NCI-H2029 treated with DMSO at 0.1 percent for 48 hours (cell line): ENCODE measurements at regions not wholly inside any gene's neighbourhood (a gene's known extent, or its start where the extent isn't known, plus 50 kb on each side); places are given as distances from the start of the nearest gene placed in this dataset.

Source experiments
- DNase-seq: peaks from one replicate; lab custom pipeline; 2025; lab: John Stamatoyannopoulos, UW

DNA sequence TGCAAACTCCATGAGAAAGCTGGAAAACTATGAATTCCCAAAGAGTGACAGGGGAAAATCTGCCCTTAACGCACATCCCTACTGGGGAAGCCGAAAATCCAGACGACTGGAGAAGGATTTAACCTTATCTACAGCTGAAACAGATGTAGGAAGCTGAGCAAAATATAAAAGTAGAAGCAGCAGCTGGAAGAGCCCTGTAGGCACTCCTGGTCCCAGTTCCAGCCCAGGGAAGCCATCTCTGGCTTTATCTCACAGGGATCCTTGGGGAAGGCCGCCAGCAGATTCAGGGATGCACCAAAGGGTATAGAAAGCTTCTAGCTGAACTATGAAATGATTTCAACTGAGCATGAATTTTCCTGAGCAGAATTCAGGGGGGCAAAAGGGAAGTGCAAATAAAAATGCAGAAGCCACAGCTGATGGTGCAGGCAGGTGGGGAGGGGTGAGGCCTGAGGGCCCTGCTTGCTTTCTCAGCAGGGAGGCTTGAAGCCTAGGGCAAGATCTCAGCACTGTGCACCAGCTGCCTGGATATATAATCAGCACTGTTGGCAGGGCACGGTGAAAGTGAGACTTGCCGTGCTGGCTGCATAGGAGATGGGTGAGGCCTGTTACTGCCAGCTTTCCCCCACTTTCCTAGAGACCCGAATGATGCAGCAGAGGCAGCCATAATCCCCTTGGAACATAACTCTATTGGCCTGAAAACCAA, 2019.5 kb upstream of the NUDT12 start:
- DNase-seq, result no peak

- no peak for DNase-seq
Measured at GRCh38 chr5:105573575-105573974, 2011.0 kb upstream of the NUDT12 start.

DNA sequence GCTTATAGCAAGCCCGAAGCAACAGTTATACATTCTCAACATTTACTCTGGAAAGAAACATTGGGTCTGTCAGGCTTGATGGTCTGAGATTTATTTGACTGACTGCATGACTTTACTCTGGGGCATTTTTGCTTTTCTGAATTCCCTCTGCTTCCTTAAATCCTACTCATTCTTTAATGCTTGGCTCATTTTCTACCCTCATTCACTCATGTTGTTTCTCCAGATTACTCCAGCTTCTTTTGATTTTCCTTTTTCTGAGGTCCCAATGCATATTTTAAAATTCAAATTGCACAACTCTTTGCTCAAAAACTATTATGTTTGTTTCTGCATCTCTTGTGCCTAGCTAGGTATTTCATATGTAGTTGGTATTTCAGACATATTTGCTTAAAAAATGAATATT, 2002.9 kb upstream of the NUDT12 start:
- DNase-seq, result no peak

DNA sequence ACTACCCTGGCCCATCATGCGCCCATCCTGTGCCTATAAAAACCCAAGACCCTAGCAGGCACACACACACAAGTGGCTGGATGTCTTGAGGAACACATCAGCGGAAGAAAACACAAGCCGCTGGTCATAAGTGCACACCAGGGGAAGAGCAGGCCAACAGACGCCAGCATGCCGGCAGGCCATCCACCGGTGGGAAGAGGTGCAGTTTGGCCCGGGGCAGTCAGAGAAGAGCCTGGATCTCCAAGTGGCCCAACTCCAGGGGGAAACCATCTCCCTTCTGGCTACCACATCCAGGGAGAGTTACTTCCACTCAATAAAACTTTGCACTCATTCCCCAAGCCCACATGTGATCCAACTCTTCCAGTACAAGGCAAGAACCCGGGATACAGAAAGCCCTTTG, 2001.3 kb upstream of the NUDT12 start:
- no peak for DNase-seq

GRCh38 chr5:105554568-105555169, 1992.1 kb upstream of the NUDT12 start:
- DNase-seq, result no peak

- DNase-seq, result no peak
Measured at GRCh38 chr5:105544300-105544699, 1981.7 kb upstream of the NUDT12 start.

DNA sequence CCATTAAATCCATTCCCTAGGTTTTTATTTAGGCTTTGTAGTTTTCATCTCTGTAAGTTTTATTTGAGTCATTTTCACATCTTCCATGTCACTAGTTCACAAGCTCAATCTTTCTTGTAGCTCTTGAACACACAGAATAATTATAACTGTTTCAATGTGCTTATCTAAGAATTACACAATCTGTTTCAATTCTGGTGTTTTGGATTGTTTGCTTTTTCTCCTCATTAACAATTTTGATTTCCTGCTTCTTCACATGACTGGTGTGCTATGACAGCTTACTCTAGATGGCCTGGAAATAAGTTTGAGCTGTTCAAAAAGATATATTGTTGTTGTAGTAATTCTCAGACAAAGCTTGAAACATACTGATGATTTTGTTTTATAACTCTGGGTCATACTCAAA, 1974.1 kb upstream of the NUDT12 start:
- no peak for DNase-seq

GRCh38 chr5:105530716-105531261, 1968.2 kb upstream of the NUDT12 start:
- DNase-seq, result no peak

GRCh38 chr5:105529851-105530250, 1967.3 kb upstream of the NUDT12 start:
- no peak for DNase-seq

GRCh38 chr5:105508519-105508918, 1945.9 kb upstream of the NUDT12 start:
- DNase-seq, result no peak

GRCh38 chr5:105506692-105507277, 1944.2 kb upstream of the NUDT12 start:
- no peak for DNase-seq

DNA sequence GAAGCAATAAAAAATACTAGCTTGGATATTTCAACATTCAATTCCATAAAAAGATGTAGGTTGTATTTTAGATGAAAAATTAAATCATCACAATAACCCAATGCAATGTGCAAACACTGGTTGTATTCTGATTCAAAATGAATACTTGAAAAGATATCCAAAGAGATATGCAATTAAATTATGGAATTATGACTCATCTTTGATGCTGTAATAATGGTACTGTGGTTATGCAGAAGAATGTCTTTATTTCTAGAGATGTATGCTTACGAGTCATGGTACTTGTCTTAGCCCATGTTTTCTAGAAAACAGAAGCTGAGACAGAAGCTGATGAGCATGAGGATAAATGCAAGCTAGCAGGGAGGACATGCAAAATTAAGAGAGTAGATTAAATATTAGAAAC, 1941.4 kb upstream of the NUDT12 start:
- DNase-seq, result no peak

DNA sequence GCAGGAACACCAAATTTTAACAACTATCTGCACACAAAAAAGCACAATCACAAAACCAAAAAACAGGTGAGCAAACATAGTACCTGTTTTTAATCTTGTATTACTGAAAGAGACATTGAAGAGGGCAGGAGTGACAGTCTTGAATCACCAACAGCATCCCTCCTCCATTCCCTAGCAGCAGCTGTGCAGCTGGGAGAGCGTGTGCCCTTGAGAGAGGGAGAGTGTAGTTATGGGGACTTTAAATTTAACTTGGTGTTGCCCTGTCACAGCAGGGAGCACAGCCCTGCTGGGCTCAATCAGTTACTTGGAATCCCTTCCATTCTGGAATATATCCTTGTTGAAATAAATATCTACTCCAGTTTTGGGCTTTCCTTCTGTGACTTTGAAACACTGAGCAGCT, 1938.7 kb upstream of the NUDT12 start:
- no peak for DNase-seq

- no peak for DNase-seq
Measured at GRCh38 chr5:105475401-105475800, 1912.8 kb upstream of the NUDT12 start.

- DNase-seq, result no peak
Measured at GRCh38 chr5:105462377-105462776, 1899.8 kb upstream of the NUDT12 start.

GRCh38 chr5:105460721-105461120, 1898.1 kb upstream of the NUDT12 start:
- no peak for DNase-seq

DNA sequence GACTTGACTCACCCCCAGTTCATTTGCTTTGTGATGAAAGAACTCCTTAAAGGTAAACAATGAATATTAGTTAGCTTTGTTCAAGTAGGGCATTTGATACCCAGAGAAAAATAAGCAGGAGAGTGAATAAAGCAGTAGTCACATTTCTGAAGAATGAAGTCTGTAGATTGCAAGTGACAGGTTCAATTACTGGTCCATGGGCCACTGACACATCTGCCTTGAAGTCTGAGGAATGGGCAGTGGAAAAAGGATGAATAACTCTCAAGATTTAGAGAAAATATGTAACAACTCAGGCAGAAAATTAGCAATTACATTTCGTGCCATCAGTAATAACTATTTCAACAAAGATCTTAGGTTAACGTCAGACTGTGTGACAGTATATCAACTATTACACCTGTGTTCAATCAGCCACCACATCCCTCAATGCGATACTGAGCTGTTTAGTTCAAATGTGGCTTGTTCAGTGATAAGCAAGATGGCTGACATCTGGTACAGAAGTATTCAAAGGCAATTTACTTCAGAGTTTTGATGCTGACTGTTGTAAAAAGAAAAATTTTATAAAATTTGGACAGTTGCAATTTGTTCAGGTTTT, 1890.7 kb upstream of the NUDT12 start:
- no peak for DNase-seq

DNA sequence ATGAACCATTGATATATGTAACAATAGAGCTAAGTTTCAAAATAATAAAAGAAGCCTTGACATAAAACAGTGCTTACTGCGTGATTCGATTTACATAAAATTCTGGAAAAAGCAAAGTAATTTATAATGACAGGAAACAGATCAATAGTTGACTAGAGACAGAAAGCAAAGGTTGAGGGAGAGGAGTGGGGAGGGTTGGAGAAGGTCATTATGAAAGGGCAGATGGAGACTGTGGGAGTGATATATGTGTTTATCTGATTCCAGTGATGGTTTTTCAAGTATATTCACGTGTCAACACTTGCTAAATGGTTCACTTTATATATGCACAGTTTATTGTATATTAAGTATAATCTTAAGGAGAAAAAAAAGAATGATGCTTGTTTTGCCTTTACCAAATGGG, 1885.7 kb upstream of the NUDT12 start:
- DNase-seq, result no peak

DNA sequence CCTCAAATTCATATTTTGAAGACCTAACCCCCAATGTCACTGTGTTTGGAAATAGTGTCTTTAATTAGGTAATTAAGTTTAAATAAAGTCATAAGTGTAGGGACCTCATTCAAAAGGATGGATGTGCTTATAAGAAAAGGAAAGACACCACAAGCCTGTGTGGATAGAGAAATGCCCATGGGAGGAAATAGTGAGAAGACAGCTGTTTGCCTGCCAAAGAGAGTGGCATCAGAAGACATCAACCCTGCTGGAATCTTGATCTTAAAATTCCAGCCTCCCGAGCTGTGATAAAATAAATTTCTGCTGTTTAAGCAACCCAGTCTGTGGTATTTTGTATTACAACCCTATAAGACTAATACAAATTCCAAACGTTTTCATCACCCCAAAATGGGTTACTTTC, 1867.9 kb upstream of the NUDT12 start:
- no peak for DNase-seq

GRCh38 chr5:105428451-105429380, 1866.1 kb upstream of the NUDT12 start:
- no peak for DNase-seq

GRCh38 chr5:105414067-105414466, 1851.5 kb upstream of the NUDT12 start:
- DNase-seq, result no peak
